Activated T-cell treated with anti-CD3 and anti-CD28 coated beads, Interleukin-2, amount 50 U/mL, for 4 hours (primary cell): ENCODE measurements at regions not wholly inside any gene's neighbourhood (a gene's known extent, or its start where the extent isn't known, plus 50 kb on each side); places are given as distances from the start of the nearest gene placed in this dataset.

Experiments
- ATAC-seq, 2 donors: fragments of 200-7000 bp; cut with Tn5 transposase; one replicate each; pipeline ENCODE4 v1.10.0; 2021
- DNase-seq: peaks from one replicate; pipeline ENCODE4 v3.0.0-alpha.2; 2020
- H3K27me3 Mint-ChIP-seq: one replicate; pipeline ENCODE4 v1.8.0; 2021; ENCODE audit warnings: low read depth, mixed read lengths
- H3K36me3 Mint-ChIP-seq: one replicate; pipeline ENCODE4 v1.8.0; 2022; ENCODE audit warnings: mixed read lengths; ENCODE audit not compliant: insufficient read depth
- H3K4me1 Mint-ChIP-seq: one replicate; pipeline ENCODE4 v1.8.0; 2021; ENCODE audit warnings: low read depth, mixed read lengths
- H3K4me3 Mint-ChIP-seq: one replicate; pipeline ENCODE4 v1.8.0; 2021; ENCODE audit warnings: mild to moderate bottlenecking, moderate library complexity, mixed read lengths
- H3K9me3 Mint-ChIP-seq: one replicate; pipeline ENCODE4 v1.8.0; 2021; ENCODE audit warnings: mixed read lengths

DNA sequence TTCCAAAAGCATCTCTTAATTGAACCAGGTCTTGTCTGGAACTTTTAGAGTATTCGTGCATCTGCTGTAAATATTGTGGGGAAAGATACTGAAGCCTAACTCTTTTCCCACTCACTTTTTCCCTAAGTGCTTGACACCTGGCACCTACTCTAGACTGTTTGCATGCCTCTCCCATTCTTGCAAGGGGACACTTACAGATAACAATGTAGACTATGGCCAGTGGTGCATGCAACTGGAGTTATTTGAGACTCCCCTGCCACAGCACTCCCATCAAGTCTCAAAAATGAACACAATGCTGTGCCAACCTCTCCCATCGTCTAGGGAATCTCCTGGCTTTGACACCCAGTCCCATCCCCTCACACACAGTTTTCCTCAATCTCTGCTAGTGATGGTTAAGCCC is 118.6 kb upstream of the ATP1B1 start:
- no peak overlapping the region for H3K4me3 Mint-ChIP-seq
- H3K36me3 Mint-ChIP-seq: no peaks in the 10 kb centered on the region
- ATAC-seq (no peak), DNase-seq (no peak)
- H3K9me3 Mint-ChIP-seq: no peaks in the 10 kb centered on the region
- H3K4me1 Mint-ChIP-seq: peaks cover 15% of the 10 kb centered on the region
- H3K27me3 Mint-ChIP-seq: no peaks in the 10 kb centered on the region

DNA sequence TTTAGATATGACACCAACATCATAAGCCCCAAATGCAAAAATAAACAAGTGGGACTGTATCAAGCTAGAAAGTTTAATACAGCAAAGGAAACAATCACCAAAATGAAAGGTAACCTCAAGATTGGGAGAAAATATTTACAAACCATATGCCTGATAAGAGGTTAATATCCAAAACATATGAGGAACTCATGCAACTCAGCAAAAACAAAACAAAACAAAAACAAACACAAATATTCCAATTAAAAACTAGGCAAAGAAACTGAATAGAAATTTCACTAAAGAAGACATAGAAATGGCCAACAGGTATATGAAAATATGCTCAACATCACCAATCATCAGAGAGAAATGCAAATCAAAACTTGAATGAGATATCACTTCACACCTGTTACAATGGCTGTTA is 116.5 kb upstream of the ATP1B1 start:
- no peak overlapping the region for H3K4me3 Mint-ChIP-seq
- no peaks in the 10 kb centered on the region for H3K9me3 Mint-ChIP-seq
- H3K4me1 Mint-ChIP-seq: peaks cover 15% of the 10 kb centered on the region
- no peaks in the 10 kb centered on the region for H3K36me3 Mint-ChIP-seq
- no peaks in the 10 kb centered on the region for H3K27me3 Mint-ChIP-seq
- DNase-seq (no peak), ATAC-seq (no peak)

DNA sequence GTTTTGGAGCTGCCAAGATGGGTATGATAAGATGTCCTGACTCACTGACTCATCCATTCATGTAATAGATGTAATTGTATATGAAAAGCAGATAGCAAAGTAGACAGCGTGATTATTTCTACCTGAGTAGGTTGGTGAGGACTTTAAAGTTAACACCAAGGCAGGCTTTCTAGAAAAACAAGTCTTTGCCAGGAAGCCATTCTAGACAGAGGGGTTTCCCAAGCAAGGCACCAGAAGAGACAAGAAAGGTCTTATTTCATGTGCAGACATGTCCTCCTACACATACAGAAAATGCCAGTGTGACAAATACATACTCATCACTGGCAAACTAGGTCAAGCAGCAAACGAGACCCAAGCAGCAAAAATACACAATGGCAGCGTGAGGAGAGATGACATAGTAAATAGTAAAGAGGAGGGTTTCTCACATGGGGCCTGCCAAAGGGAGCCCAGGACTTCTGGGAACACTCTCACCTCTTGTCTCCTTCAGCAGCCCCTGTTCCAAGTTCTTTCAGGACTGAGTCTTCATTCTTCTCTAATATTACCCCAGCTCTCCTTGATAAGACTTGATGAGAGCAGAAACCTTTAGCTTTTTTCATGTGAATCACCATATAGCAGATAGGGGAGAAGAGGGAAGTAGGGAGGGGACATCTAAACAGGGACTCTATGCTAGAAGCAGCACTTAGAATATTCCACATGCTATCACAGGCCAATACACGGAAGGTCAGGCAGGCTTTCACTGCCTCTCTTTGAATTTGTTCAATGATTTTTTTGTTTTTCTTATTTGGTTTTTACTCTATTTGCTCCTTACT is 114.6 kb upstream of the ATP1B1 start:
- Mint-ChIP-seq H3K9me3 (no peaks in the 10 kb centered on the region), H3K36me3 (no peaks in the 10 kb centered on the region), H3K27me3 (no peaks in the 10 kb centered on the region), H3K4me3 (no peak overlapping the region), H3K4me1 (peaks cover 15% of the 10 kb centered on the region)
- ATAC-seq (peak; percentile 83 to 91), DNase-seq (no peak)

DNA sequence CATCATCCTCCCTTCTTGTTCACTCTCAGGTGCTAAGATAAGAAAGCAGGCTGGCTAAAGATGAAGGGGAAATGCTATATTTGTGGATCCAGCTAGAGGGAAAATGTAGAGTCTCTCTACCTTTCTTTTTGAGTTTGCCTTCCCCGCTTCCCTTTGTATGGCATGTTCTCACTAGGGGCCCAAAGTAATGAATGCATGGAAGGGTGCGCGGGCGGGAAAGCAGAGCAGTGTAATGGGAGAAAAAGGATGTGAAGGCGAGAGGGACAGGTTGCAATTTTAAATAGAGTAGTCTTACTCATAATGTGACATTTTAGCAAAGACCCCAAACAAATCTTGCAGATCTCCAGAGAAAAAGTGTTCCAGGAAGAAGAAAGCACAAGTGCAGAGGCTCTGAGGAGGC is 105.1 kb upstream of the ATP1B1 start:
- Mint-ChIP-seq H3K4me1 (no peaks in the 10 kb centered on the region), H3K27me3 (peaks cover 7% of the 10 kb centered on the region)

DNA sequence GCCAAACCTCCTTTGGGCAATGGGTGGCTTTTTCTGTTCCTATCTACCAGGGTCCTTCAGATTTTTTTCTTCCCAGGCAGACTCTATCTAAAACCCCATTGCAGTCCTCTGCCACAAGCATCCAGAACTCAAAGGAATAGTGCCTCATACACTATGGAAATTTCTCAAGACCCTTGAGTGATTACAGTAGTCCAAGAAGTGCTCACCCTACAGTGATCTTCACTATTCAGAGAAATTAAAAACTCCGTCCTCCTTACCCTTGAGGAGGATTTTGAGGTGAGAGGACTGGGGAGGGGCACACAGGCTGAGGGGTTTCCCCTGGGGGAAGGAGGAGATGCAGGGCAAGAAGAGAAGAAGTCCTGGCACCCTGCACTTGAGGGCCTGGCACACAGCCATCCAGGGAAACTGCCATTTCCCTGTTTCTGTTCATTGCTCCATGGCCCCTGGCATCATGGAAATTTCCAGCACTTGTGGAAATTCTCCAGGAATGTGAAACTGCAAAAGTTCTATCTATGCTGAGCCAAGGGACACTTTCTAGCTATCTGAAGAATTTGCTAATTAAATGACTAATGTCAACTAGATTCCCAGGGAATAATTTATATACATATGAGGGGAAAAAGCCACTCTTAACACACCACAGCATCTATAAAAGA is 102.5 kb upstream of the ATP1B1 start:
- Mint-ChIP-seq H3K4me3 (no peak overlapping the region), H3K36me3 (no peaks in the 10 kb centered on the region), H3K4me1 (no peaks in the 10 kb centered on the region), H3K27me3 (peaks cover 7% of the 10 kb centered on the region), H3K9me3 (no peaks in the 10 kb centered on the region)
- DNase-seq: no peak
- ATAC-seq: no peak

More for the DNA sequence above, 105.1 kb upstream of the ATP1B1 start:
- DNase-seq (no peak), ATAC-seq (no peak)
- Mint-ChIP-seq H3K36me3 (no peaks in the 10 kb centered on the region), H3K9me3 (no peaks in the 10 kb centered on the region), H3K4me3 (no peak overlapping the region)

DNA sequence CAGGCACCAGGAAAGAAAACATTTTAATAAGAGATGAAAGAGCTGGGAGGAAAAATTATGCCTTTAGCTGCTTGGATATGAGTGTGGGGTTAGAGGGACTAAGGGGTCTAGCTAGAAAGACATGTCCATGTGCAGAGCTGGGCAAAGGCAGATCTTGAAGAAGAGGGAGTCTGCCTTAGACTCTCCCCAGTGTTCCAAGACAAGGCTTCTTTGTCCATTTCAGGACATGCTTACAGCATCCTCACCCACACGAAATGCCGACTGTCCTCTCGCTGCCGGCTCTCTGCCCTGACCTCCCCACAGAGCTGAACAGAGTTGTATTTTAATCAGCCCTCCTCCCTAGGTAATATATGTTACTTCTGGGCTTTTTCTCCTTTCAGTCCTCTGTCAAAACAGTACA is 100.7 kb upstream of the ATP1B1 start:
- Mint-ChIP-seq H3K9me3 (no peaks in the 10 kb centered on the region), H3K36me3 (no peaks in the 10 kb centered on the region), H3K4me3 (no peak overlapping the region), H3K27me3 (peaks cover 2% of the 10 kb centered on the region), H3K4me1 (no peaks in the 10 kb centered on the region)
- ATAC-seq: no peak
- no peak for DNase-seq

DNA sequence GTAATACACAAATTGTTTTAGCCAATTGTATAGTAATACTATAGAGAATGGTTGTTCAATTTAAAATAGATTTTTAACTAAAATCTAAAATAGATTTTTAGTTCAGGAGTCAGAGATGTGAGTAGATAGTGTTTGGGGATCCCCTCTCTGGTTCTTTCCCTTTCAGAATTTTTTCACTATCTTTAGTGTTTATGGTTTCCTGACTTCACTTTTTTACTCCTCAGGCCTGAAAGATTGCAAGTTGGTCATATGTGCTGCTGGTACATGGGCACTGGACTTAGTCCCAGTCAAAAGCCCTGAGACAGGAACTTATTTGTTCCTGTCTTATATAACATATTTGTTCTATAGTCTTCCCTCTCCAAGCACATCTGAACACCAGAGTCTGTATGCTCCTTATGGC is 96.8 kb upstream of the ATP1B1 start:
- no peak for DNase-seq
- Mint-ChIP-seq H3K9me3 (no peaks in the 10 kb centered on the region), H3K36me3 (no peaks in the 10 kb centered on the region), H3K4me3 (no peak overlapping the region), H3K4me1 (peaks cover 2% of the 10 kb centered on the region), H3K27me3 (peaks cover 2% of the 10 kb centered on the region)
- no peak for ATAC-seq

DNA sequence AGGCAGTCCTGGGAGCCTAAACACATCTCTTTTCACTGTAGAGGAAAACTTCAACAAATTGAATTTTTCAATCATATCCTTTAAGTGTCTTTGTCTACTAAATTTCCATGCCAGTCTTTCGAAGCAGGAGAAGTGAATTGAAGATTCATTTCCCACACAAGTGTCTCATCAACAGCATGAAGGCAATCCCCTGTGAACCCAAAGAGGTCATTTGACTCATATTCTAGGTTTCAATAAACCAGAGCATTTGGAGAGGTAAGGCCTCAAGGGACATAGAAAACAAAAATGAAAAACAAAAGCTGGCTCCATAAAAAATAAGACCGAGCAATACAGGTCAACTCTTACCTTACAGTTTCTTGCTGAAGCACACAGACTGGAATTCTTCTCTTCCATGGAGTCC is 94.1 kb upstream of the ATP1B1 start:
- peaks cover 2% of the 10 kb centered on the region for H3K4me1 Mint-ChIP-seq

DNA sequence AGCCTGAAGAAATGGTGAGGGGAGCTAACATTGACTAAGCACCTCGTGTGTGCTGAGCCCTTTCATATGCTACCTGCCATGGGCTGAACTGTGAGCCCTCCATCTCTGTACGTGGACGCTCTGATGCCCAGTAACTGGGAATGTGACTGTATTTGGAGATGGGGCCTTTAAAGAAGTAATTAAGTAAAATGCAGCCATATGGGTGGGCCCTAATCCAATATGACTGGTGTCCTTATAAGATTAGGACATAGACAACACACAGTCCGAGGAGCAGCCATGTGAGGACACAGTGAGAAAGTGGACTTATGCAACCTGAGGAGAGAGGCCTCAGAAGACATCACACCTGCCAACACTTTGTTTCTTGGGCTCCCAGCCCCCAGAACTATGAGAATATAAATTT is 92.7 kb upstream of the ATP1B1 start:
- DNase-seq (no peak), ATAC-seq (no peak)
- Mint-ChIP-seq H3K36me3 (no peaks in the 10 kb centered on the region), H3K4me1 (peaks cover 2% of the 10 kb centered on the region), H3K4me3 (no peak overlapping the region), H3K9me3 (no peaks in the 10 kb centered on the region), H3K27me3 (no peaks in the 10 kb centered on the region)

More for the DNA sequence above, 94.1 kb upstream of the ATP1B1 start:
- no peaks in the 10 kb centered on the region for H3K27me3 Mint-ChIP-seq
- ATAC-seq (peak in 1 of 2 donors; percentile 35), DNase-seq (no peak)
- H3K36me3 Mint-ChIP-seq: no peaks in the 10 kb centered on the region
- no peaks in the 10 kb centered on the region for H3K9me3 Mint-ChIP-seq
- no peak overlapping the region for H3K4me3 Mint-ChIP-seq

DNA sequence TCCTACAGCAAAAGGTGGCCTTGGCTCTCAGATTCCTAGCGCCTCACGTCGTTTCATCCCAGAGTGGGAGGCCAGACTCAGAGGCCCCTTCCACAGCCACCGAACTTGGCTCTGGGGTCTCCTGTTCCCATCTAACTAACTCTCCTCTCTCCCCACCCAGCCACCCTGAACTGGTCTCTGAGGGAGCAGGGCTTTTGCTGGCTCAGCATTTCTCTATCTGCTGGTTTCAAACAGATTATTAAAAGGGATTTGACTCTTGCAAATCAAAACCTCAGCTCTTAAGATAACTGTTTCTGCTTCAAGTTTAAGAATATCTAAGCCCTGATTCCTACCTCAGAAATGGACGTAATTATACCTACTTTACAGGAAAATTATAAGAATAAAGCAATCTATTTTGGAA is 91.0 kb upstream of the ATP1B1 start:
- H3K27me3 Mint-ChIP-seq: peaks cover 3% of the 10 kb centered on the region
- H3K36me3 Mint-ChIP-seq: no peaks in the 10 kb centered on the region
- H3K4me1 Mint-ChIP-seq: peaks cover 2% of the 10 kb centered on the region
- ATAC-seq (no peak), DNase-seq (no peak)
- H3K9me3 Mint-ChIP-seq: no peaks in the 10 kb centered on the region
- no peak overlapping the region for H3K4me3 Mint-ChIP-seq

DNA sequence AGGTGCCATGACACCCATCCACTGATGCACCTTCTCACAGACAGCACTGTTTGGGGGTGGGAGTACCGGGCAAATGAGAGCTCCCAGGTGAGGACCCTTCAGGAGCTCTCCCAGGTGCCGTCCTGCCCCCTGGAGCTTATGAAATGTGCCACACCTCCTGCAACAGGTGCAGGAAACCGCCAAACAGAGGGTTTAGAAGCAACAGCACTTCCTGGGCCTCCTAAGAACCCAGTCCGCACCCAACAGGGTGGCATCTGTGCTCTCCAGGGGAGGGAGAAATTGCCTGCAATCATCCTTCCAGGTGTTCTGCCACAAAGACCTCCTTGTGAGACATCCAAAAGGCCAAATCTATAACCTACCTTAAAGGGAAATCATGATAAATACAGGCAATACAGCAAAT is 87.7 kb upstream of the ATP1B1 start:
- H3K4me3 Mint-ChIP-seq: no peak overlapping the region
- H3K36me3 Mint-ChIP-seq: no peaks in the 10 kb centered on the region
- H3K27me3 Mint-ChIP-seq: peaks cover 12% of the 10 kb centered on the region
- H3K4me1 Mint-ChIP-seq: no peaks in the 10 kb centered on the region
- H3K9me3 Mint-ChIP-seq: no peaks in the 10 kb centered on the region
- DNase-seq (no peak), ATAC-seq (no peak)

DNA sequence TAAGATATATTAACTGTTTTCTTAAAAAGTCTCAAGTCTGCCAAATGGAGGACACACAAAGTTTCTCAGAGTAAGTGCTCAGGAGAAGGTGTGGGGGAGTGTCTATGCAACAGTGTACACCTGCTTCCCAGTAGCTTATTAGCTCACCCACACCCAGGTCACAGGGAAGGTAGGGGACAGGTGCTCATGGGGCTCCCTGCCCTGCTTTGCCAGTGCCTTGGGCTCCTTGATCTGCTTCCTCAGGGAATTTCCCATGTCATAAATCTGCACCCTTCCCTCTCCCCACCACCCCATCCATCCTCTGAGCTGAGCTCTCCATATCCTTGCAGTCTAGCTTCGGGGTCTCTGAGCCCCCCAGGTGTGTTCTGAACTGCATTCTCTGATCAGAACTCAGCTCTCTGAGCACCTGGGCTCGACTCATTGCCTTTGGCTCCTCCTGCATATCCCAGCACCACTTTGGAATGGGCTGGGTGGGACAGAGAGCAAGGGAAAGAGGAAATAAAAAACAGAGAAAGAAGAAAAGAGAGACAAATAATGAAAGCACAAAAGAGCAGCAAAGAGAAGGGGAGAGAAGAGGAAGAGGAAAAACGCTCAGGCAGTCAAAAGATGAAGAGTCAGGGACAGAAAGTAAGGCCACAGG is 87.0 kb upstream of the ATP1B1 start:
- H3K4me1 Mint-ChIP-seq: no peaks in the 10 kb centered on the region
- DNase-seq: no peak
- H3K36me3 Mint-ChIP-seq: no peaks in the 10 kb centered on the region
- H3K9me3 Mint-ChIP-seq: no peaks in the 10 kb centered on the region
- peaks cover 12% of the 10 kb centered on the region for H3K27me3 Mint-ChIP-seq
- ATAC-seq: no peak
- H3K4me3 Mint-ChIP-seq: no peak overlapping the region

DNA sequence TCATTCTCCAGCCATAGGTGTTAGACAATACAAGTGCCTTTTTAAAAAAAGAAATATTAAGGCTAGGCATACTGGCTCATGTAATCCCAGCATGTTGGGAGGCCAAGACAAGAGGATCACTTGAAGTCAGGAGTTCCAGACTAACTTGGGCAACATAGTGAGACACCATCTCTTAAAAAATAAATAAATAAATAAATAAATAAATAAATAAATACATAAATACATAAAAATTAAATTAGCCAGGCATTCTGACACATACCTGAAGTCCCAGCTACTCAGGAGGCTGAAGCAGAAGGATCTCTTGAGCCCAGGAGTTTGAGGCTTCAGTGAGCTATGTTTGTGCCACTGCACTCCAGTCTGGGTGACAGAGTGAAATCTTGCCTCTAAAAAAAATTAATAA is 85.8 kb upstream of the ATP1B1 start:
- Mint-ChIP-seq H3K36me3 (no peaks in the 10 kb centered on the region), H3K27me3 (peaks cover 12% of the 10 kb centered on the region), H3K9me3 (no peaks in the 10 kb centered on the region), H3K4me3 (no peak overlapping the region), H3K4me1 (no peaks in the 10 kb centered on the region)
- ATAC-seq: no peak
- DNase-seq: no peak

DNA sequence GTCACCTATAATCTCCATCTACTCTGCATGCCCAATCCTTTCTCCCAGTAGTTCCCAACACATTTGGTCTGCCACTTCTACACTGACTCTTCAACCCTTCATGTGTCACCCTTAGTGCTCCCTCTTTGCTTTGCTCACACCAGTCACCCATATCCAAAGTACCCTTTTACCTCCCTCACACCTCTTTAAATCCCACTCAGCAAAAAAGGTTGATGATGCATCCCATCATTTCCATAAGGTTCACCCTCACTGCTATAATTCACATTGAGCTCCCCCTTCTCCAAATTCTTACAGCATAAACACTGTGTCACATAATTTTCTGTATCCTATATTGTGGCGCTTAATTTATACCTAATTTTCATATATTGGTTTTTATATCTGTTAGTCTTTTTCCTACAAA is 83.8 kb upstream of the ATP1B1 start:
- peaks cover 12% of the 10 kb centered on the region for H3K27me3 Mint-ChIP-seq
- DNase-seq: no peak
- no peaks in the 10 kb centered on the region for H3K36me3 Mint-ChIP-seq
- H3K4me3 Mint-ChIP-seq: no peak overlapping the region
- no peaks in the 10 kb centered on the region for H3K4me1 Mint-ChIP-seq
- H3K9me3 Mint-ChIP-seq: no peaks in the 10 kb centered on the region
- ATAC-seq: no peak

DNA sequence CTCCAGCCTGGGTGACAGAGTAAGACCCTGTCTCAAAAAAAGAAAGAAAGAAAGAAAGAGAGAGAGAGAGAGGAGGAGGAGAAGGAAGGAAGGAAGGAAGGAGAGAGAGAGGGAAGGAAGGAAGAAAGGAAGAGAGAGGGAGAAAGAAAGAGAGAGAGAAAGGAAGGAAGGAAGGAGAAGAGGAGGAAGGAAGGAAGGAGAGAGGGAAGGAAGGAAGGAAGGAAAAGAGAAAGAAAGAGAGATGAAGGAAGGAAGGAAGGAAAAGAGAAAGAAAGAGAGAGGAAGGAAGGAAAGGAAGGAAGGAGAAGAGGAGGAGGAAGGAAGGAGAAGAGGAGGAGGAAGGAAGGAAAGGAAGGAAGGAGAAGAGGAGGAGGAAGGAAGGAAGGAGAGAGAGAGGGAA is 82.2 kb upstream of the ATP1B1 start:
- Mint-ChIP-seq H3K36me3 (no peaks in the 10 kb centered on the region), H3K9me3 (no peaks in the 10 kb centered on the region), H3K4me3 (no peak overlapping the region), H3K27me3 (peaks cover 12% of the 10 kb centered on the region), H3K4me1 (no peaks in the 10 kb centered on the region)
- no peak for DNase-seq
- no peak for ATAC-seq
